ENCODE measurements at regions not wholly inside any gene's neighbourhood (a gene's known extent, or its start where the extent isn't known, plus 50 kb on each side); places are given as distances from the start of the nearest gene placed in this dataset.
A peak's percentile ranks its signal among the peaks of the same experiment; 100 is the strongest.

DNA sequence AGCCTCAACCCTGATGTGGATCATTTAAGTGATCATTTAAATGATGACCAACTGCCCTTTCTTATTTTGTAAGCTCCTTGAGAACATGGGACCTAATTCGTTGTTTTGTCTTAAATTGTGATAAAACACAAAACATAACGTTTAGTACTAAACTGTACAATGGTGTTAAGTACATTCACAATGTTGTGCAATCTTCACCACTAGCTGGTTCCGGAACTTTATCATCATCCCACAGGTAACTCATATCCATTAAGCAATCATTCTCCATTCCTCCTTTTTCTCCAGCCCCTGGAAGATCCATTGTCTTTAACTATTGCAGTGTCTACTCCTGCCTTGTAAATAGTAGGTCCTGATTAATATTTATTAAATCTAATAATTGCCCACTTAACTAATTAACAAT lies 460.5 kb upstream of the BRINP1 start:
- DNase-seq (ENCODE audit: low spot score), result no peak

DNA sequence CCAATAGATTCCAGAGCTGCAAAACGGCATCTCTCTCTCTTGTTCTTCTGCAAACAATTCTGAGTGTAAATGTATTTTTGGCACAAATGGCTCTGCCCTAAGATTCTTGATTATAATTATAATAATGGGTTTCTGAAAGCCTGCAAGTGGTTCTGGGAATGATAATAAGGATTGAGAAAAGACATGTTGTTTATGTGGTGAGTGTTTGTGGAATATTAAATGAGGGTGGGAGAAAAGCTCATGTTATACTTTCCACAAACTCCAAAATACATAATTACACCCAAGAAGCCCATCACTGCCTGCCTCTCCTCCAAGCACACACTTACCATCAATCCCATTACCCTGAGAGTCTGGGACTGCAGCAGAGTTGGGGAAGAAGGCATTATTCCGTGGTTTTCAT lies 460.0 kb upstream of the BRINP1 start:
- no peak for DNase-seq (ENCODE audit: low spot score)

DNA sequence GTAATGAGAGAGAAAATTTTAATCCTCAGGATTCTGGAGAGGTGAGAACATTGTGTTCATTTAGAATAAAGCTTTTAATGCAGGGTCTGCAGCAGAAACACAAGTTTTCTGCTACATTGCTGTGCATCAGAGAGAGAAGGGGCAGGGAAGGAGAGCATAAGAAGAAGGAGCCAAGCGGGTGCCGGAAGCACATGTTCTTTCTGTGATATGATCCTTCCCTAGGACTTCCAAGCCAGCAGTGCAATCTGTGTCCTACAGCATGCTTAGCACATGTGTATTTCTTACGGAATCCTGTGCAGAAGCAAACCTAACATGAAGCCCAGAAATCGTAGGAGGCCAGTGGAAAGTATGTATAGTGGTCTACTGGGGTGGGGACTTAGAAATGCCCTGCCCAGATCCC lies 458.3 kb upstream of the BRINP1 start:
- DNase-seq (ENCODE audit: low spot score), result no peak

DNA sequence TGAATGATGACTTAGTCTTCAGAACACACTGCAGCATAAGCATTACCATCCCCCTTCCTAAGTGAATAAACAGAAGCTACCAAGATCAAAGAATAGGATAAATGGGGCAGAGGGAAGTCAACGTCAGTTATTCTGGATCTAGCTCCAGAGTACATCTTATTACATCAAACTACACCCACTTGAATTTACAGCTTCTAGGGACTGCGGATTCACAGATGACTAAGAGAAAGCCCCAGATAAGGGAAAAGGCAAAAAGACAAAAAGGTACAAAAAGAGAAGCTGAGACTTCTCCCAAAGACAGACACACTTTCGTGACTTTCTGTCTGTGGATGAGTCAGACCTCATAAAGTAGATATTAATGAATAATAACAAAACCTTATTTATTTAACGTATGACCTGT lies 457.9 kb upstream of the BRINP1 start:
- no peak for DNase-seq (ENCODE audit: low spot score)

GRCh38 chr9:119818726-119819435 lies 449.6 kb upstream of the BRINP1 start:
- DNase-seq (ENCODE audit: low spot score), result no peak

- DNase-seq (ENCODE audit: low spot score), result no peak
Observed at GRCh38 chr9:119810645-119811429, 441.6 kb upstream of the BRINP1 start.

- no peak for DNase-seq (ENCODE audit: low spot score)
Observed at GRCh38 chr9:119803679-119804078, 434.4 kb upstream of the BRINP1 start.

GRCh38 chr9:119802621-119803020 lies 433.4 kb upstream of the BRINP1 start:
- peak; percentile 67 for DNase-seq (ENCODE audit: low spot score)

DNA sequence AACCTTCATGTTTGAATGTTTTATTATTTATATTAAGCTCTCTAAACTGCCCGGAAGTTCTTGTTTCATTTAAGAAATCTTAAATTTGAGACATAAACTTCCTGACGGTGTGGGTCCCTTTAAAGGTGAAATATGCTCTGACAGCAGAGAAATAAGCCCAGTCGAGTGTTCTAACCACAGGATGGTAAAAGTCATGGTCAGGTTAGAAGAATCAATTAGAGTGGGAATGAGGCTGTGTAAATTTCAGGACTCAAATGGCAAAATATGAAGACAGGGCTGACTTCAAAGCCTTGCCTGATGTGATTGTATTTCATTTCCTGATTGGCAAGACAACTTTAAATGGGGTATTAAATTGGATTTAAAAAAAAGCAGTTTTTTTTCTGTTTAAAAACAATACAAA lies 432.9 kb upstream of the BRINP1 start:
- DNase-seq (ENCODE audit: low spot score), result no peak

DNA sequence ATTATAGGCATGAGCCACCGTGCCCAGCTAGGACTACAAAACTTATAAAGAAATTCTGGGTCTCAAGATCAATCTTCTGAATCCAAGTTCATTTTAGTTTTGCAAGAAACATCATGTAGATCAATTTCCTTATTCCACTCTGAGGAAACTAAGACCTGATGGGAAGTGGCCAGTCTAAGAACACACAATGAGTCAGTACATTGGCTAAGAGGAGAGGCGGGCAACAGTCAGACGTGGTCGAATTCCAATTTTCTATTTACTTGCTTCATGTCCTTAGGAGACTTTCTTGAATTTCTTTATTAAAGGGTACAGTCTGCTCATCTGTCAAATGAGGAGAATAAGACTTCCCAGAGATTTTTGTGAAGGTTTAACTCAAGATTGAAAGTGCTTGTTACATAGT lies 432.1 kb upstream of the BRINP1 start:
- DNase-seq (ENCODE audit: low spot score), result no peak

GRCh38 chr9:119795395-119795794 lies 426.2 kb upstream of the BRINP1 start:
- no peak for DNase-seq (ENCODE audit: low spot score)

DNA sequence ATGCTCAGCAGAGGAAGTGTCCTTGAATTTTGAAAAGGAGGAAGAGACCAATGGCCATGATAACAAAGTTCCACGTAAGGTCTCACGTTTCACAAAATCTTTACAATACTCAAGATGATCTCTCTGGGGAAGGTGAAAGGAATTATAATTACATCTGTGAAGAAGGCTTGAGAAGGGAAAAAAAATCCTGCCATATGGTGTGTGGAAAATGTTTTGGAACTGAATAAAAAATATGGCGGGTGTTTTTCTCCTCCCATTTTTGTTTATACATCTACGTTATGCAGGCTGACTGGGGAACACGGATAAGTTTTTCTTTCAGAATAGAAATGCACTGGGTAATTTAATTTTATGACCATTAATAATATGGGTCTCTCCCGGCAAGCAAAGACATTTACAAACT lies 425.6 kb upstream of the BRINP1 start:
- DNase-seq (ENCODE audit: low spot score), result no peak

DNA sequence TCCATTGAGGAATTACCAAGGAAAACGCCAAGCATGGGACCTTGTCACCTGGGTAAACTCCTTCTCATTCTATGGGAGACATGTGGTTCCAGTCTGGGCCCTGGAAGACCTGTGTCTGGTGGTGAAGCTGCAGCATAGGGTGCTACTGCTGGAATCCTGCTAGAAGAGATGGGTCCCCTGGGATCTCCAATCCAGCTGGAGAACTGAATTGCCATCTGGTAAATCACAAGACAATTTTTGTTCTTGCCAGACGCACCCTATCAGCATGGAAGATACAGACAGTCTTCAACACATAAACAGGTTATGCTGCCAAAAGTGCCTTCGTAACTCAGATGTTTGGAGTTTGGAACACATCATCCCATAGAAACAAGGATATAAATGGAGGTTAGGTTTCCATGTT lies 424.0 kb upstream of the BRINP1 start:
- DNase-seq (ENCODE audit: low spot score), result no peak

- no peak for DNase-seq (ENCODE audit: low spot score)
Observed at GRCh38 chr9:119792242-119792641, 423.0 kb upstream of the BRINP1 start.

- no peak for DNase-seq (ENCODE audit: low spot score)
Observed at GRCh38 chr9:119789987-119790386, 420.8 kb upstream of the BRINP1 start.

DNA sequence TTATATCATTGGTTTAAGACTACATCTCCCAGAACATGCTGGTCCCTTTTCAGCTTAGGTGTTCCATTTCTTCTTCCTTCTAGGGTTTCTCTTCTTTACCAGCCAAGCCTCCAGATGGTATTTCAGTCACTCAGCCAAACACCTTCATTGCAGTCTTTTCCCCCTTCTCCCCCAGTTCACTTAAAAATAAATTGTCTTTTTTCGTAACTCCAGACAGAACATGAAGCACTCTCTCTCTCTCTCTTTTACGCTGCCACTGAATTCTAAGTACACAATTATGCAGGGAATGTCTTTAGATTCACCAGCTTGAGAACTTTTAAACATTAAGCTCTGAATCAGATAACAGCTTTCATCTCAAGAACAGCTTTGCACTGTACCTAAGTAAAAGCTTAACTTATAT lies 419.7 kb upstream of the BRINP1 start:
- DNase-seq (ENCODE audit: low spot score), result no peak

DNA sequence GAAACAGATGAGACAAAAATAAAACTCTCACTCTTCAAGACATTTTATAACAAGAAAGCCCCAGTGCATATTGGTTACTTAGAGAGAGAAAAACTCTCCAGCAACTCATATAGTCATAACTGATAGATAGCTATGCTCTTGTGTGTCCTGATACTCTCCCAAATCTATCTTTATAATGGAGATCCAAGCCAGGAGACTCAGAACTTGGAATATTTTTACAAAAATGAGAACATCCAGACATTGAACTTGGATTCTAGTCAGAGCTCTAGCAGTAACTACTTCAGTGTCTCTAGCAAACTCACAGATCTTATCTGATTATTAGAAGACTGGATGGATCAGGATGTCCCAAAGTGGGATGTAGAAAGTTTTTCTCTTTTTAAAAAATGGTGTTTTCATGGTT lies 412.7 kb upstream of the BRINP1 start:
- DNase-seq (ENCODE audit: low spot score), result no peak

DNA sequence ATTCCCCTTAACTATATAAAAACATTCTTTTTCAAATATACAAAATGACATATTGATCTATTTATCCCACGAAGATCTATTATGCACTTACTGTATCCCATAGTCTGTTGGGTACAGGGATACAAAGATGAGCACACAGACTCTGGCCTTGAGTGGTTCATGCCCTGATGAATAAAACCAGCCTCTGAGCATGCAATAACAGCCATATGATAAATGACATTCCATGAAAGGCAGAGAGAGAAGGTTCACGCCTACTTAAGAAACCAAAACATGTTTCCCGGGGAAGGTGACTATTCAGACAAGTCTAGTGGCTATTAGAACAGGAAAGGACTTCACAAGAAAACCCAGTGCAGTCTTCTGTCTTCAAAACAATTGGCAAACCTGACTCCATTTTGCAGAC lies 406.2 kb upstream of the BRINP1 start:
- DNase-seq (ENCODE audit: low spot score), result no peak

DNA sequence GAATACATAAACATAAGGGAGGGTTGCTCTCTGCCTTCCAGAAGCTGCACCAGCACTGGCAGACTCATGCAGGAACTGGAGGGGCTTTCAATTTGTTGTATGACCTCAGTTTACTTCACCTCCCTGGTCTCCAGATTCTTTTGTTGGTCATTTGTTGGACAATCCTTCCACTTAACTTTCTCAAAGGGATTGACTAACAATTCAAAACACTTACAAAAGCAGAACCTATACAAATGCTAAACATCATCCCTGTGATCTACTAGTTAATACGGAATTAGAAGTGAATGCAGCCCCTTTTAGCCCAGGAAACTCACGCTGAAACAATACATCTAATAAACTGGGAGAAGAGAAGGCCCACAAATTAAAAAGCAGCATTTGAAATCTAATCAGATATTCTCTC lies 404.6 kb upstream of the BRINP1 start:
- DNase-seq (ENCODE audit: low spot score), result no peak

GRCh38 chr9:119771341-119771740 lies 402.1 kb upstream of the BRINP1 start:
- no peak for DNase-seq (ENCODE audit: low spot score)

- DNase-seq (ENCODE audit: low spot score), result no peak
Observed at GRCh38 chr9:119768266-119768665, 399.0 kb upstream of the BRINP1 start.

DNA sequence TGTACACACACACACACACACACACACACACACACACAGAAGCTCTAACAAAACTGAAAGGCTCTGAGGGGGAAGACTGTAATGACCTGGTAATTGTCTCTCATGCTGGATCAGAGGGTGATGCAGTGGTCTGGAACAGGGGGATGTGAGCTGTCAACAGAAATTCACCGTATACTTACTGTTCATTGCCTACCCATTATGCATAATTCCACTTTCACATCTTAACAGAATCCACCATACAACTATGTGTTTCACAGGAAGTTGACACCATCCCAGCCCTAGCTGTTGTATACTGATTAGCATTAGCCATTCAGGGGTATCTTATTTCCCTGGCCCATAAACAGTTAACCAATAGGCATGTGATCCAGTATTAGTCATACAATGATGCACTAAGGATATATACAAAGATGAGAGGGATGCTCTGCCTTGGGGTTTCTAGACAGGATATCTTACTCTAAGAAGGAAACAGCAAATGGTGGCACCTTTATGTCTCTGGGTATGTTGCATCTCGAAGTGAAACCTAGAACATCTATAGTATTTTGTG lies 396.5 kb upstream of the BRINP1 start:
- no peak for DNase-seq (ENCODE audit: low spot score)

- no peak for DNase-seq (ENCODE audit: low spot score)
Observed at GRCh38 chr9:119763260-119763659, 394.0 kb upstream of the BRINP1 start.
